ENCODE measurements at regions not wholly inside any gene's neighbourhood (a gene's known extent, or its start where the extent isn't known, plus 50 kb on each side); places are given as distances from the start of the nearest gene placed in this dataset.

- TF ChIP-seq CTCF (IDR thresholded peaks at IDR 0.05), result no peak
- TF ChIP-seq POLR2A (IDR thresholded peaks at IDR 0.05), result no peak
These were observed 77.8 kb upstream of the TINAGL1 start for GRCh38 chr1:31498376-31499040.

Measured in heart left ventricle (tissue), 13 donors.